Common myeloid progenitor, CD34-positive (primary cell): ENCODE measurements at regions not wholly inside any gene's neighbourhood (a gene's known extent, or its start where the extent isn't known, plus 50 kb on each side); places are given as distances from the start of the nearest gene placed in this dataset.

ENCODE experiments used
- CTCF ChIA-PET: fragments of 350-600 bp; sonication (Branson Sonifier 250); formaldehyde crosslinking; loops from one replicate; lab custom pipeline; 2021; ENCODE audit warnings: antibody characterized with exemption; lab: Charles Lee
- POLR2A ChIA-PET: fragments of 350-600 bp; sonication (Branson Sonifier 250); formaldehyde crosslinking; loops from one replicate; lab custom pipeline; 2021; ENCODE audit warnings: antibody characterized with exemption; lab: Charles Lee
- DNase-seq, 3 donors: peaks; one replicate each; pipeline versions ENCODE4 v3.0.0 to v3.0.0-alpha.2; 2013
- H3K27ac ChIP-seq, 2 experiments: 1 replicate in 1 of 2; 2 replicates in 1 of 2; pipeline ENCODE4 v1.7.0; 2013; ENCODE audit warnings: inconsistent platforms in 2 of 2, low read length in 2 of 2, mild to moderate bottlenecking in 2 of 2, low read depth in 1 of 2, moderate library complexity in 1 of 2; ENCODE audit not compliant: severe bottlenecking in 2 of 2, insufficient read depth in 1 of 2, poor library complexity in 1 of 2
- H3K27me3 ChIP-seq, 5 experiments: replicated peaks in 2 of 5; 1 replicate in 3 of 5; 2 replicates in 2 of 5; pipeline versions ENCODE4 v1.6.1 to v1.7.0; 2013; ENCODE audit warnings: low read length in 4 of 5, mild to moderate bottlenecking in 2 of 5, moderate library complexity in 2 of 5, inconsistent platforms in 1 of 5; ENCODE audit not compliant: insufficient read depth in 5 of 5, control insufficient read depth in 4 of 5
- H3K36me3 ChIP-seq, 4 experiments: 1 replicate in 2 of 4; 2 replicates in 2 of 4; pipeline versions ENCODE4 v1.6.1 to v1.7.0; 2013; ENCODE audit warnings: low read length in 3 of 4, control low read depth in 1 of 4, mild to moderate bottlenecking in 1 of 4; ENCODE audit not compliant: control insufficient read depth in 4 of 4, insufficient read depth in 4 of 4
- H3K4me1 ChIP-seq, 4 experiments: 1 replicate in 3 of 4; 2 replicates in 1 of 4; pipeline versions ENCODE4 v1.6.1 to v1.7.1; 2013; ENCODE audit warnings: low read length in 3 of 4, mild to moderate bottlenecking in 3 of 4, control low read depth in 1 of 4, inconsistent platforms in 1 of 4, moderate library complexity in 1 of 4; ENCODE audit not compliant: control insufficient read depth in 4 of 4, insufficient read depth in 4 of 4; ENCODE audit errors: control extremely low read depth in 1 of 4
- H3K4me3 ChIP-seq, 7 experiments: 1 replicate in 4 of 7; 2 replicates in 3 of 7; pipeline versions ENCODE4 v1.5.1 to v1.7.0; 2013; ENCODE audit warnings: mild to moderate bottlenecking in 7 of 7, low read length in 6 of 7, moderate library complexity in 6 of 7, inconsistent platforms in 2 of 7, low read depth in 2 of 7, control low read depth in 1 of 7; ENCODE audit not compliant: insufficient read depth in 4 of 7, control insufficient read depth in 1 of 7; ENCODE audit errors: extremely low read depth in 1 of 7
- H3K9me3 ChIP-seq, 5 experiments: 1 replicate in 4 of 5; 2 replicates in 1 of 5; pipeline versions ENCODE4 v1.6.1 to v1.7.1; 2013; ENCODE audit warnings: low read length in 4 of 5, mild to moderate bottlenecking in 2 of 5, inconsistent platforms in 1 of 5, low read depth in 1 of 5, moderate library complexity in 1 of 5; ENCODE audit not compliant: control insufficient read depth in 4 of 5, insufficient read depth in 2 of 5; ENCODE audit errors: control extremely low read depth in 1 of 5
- WGBS: methylation state at CpG from one replicate; pipeline ENCODE4 v1.1.5; 2013; ENCODE audit not compliant: insufficient coverage; 5-methylcytosine and 5-hydroxymethylcytosine counted together

GRCh38 chr6:139637766-139638165 lies 263.3 kb upstream of the CITED2 start:
- POLR2A ChIA-PET: no interaction called here
- Histone ChIP-seq H3K27ac (no peak overlapping the region), H3K4me3 (no peak overlapping the region), H3K27me3 (no peaks in the 10 kb centered on the region), H3K9me3 (no peaks in the 10 kb centered on the region), H3K4me1 (peaks cover 18 to 45% (median 33%) of the 10 kb centered on the region in 4 experiments), H3K36me3 (no peaks in the 10 kb centered on the region)
- no peak for DNase-seq
- CTCF ChIA-PET: interaction anchor here (0.8 to 1.9 kb wide), 2 partner anchors 11 to 98 kb away, joined by 3 to 7 read pairs; no protein-coding TSS in a partner anchor

GRCh38 chr6:139636391-139636790 lies 261.9 kb upstream of the CITED2 start:
- Histone ChIP-seq H3K4me3 (no peak overlapping the region), H3K36me3 (no peaks in the 10 kb centered on the region), H3K27ac (no peak overlapping the region), H3K9me3 (no peaks in the 10 kb centered on the region), H3K4me1 (peaks cover 13 to 31% (median 24%) of the 10 kb centered on the region in 4 experiments), H3K27me3 (no peaks in the 10 kb centered on the region)
- POLR2A ChIA-PET: no interaction called here
- WGBS: 100% methylated on average over 1 of the region's 1 CpG
- CTCF ChIA-PET: interaction anchor here (1.4 kb wide), 1 partner anchor 35 kb away, joined by 3 read pairs; no protein-coding TSS in a partner anchor
- no peak for DNase-seq

- ChIA-PET CTCF (interaction anchor here (0.6 to 1.4 kb wide), 2 partner anchors 34 to 198 kb away, joined by 3 read pairs; no protein-coding TSS in a partner anchor), POLR2A (no interaction called here)
- Histone ChIP-seq H3K9me3 (no peaks in the 10 kb centered on the region), H3K27me3 (no peaks in the 10 kb centered on the region), H3K4me1 (peaks cover 6 to 23% (median 16%) of the 10 kb centered on the region in 4 experiments), H3K27ac (no peak overlapping the region), H3K4me3 (no peak overlapping the region), H3K36me3 (no peaks in the 10 kb centered on the region)
- 95% methylated on average over 8 of the region's 8 CpGs for WGBS
- no peak for DNase-seq
These were observed 261.1 kb upstream of the CITED2 start for GRCh38 chr6:139635401-139636130.

GRCh38 chr6:139632840-139633239 lies 258.4 kb upstream of the CITED2 start:
- POLR2A ChIA-PET: no interaction called here
- WGBS: 100% methylated on average over 1 of the region's 1 CpG

GRCh38 chr6:139628270-139628669 lies 253.8 kb upstream of the CITED2 start:
- no peaks in the 10 kb centered on the region for H3K27me3 ChIP-seq
- CTCF ChIA-PET: no interaction called here

More at GRCh38 chr6:139632840-139633239, 258.4 kb upstream of the CITED2 start:
- H3K27me3 ChIP-seq: no peaks in the 10 kb centered on the region
- no peak for DNase-seq
- H3K4me3 ChIP-seq: no peak overlapping the region
- no peaks in the 10 kb centered on the region for H3K36me3 ChIP-seq
- H3K27ac ChIP-seq: no peak overlapping the region
- CTCF ChIA-PET: no interaction called here
- H3K4me1 ChIP-seq: peaks cover 2 to 5% (median 4%) of the 10 kb centered on the region in 4 experiments
- H3K9me3 ChIP-seq: no peaks in the 10 kb centered on the region

GRCh38 chr6:139627091-139627490 lies 252.6 kb upstream of the CITED2 start:
- no peak for DNase-seq
- Histone ChIP-seq H3K4me1 (peaks cover 22 to 37% (median 31%) of the 10 kb centered on the region in 4 experiments), H3K27ac (peak overlapping the region in 1 of 2 experiments; percentile 69), H3K9me3 (no peaks in the 10 kb centered on the region), H3K27me3 (no peaks in the 10 kb centered on the region), H3K36me3 (no peaks in the 10 kb centered on the region), H3K4me3 (no peak overlapping the region)
- ChIA-PET POLR2A (no interaction called here), CTCF (interaction anchor here (1.9 kb wide), 1 partner anchor 11 kb away, joined by 7 read pairs; no protein-coding TSS in a partner anchor)
- no CpG with 5 or more reads among the region's 1 CpG for WGBS

More at GRCh38 chr6:139628270-139628669, 253.8 kb upstream of the CITED2 start:
- no peak overlapping the region for H3K4me3 ChIP-seq
- H3K4me1 ChIP-seq: peaks cover 22 to 37% (median 31%) of the 10 kb centered on the region in 4 experiments
- POLR2A ChIA-PET: no interaction called here
- no peaks in the 10 kb centered on the region for H3K9me3 ChIP-seq
- H3K27ac ChIP-seq: no peak overlapping the region
- WGBS: no CpG with 5 or more reads among the region's 1 CpG
- H3K36me3 ChIP-seq: no peaks in the 10 kb centered on the region
- no peak for DNase-seq
